NCI-H226 (cell line): ENCODE measurements at regions not wholly inside any gene's neighbourhood (a gene's known extent, or its start where the extent isn't known, plus 50 kb on each side); places are given as distances from the start of the nearest gene placed in this dataset.
"Not testable (repeated sequence)": the region's sequence is repeated elsewhere in the genome, so short reads cannot be mapped to it uniquely, and the experiment has no call there.

Source experiments
- DNase-seq: peaks from one replicate; pipeline ENCODE4 v3.0.0-alpha.2; 2015

GRCh38 chr9:15113288-15113687, 193.7 kb downstream of the TTC39B start:
- no peak for DNase-seq

GRCh38 chr9:15111071-15111470, 195.9 kb downstream of the TTC39B start:
- DNase-seq = no peak

- DNase-seq = peak; percentile 9
Observed at GRCh38 chr9:15104826-15105420, 194.7 kb upstream of the FREM1 start.

GRCh38 chr9:15103290-15103689, 193.1 kb upstream of the FREM1 start:
- DNase-seq = no peak

- no peak for DNase-seq
Observed at GRCh38 chr9:15101095-15101494, 190.9 kb upstream of the FREM1 start.

- no peak for DNase-seq
Observed at GRCh38 chr9:15100571-15100970, 190.3 kb upstream of the FREM1 start.

- DNase-seq = no peak
Observed at GRCh38 chr9:15096972-15097371, 186.7 kb upstream of the FREM1 start.

- no peak for DNase-seq
Observed at GRCh38 chr9:15086778-15087324, 176.6 kb upstream of the FREM1 start.

GRCh38 chr9:15086156-15086763, 176.0 kb upstream of the FREM1 start:
- DNase-seq = no peak

- DNase-seq = no peak
Observed at GRCh38 chr9:15081021-15081753, 171.0 kb upstream of the FREM1 start.

GRCh38 chr9:15080401-15080800, 170.2 kb upstream of the FREM1 start:
- no peak for DNase-seq

- no peak for DNase-seq
Observed at GRCh38 chr9:15079989-15080388, 169.8 kb upstream of the FREM1 start.

- no peak for DNase-seq
Observed at GRCh38 chr9:15077946-15078729, 167.9 kb upstream of the FREM1 start.

- no peak for DNase-seq
Observed at GRCh38 chr9:15073620-15074019, 163.4 kb upstream of the FREM1 start.

- DNase-seq = no peak
Observed at GRCh38 chr9:15070716-15071115, 160.5 kb upstream of the FREM1 start.

- DNase-seq = no peak
Observed at GRCh38 chr9:15069106-15069505, 158.9 kb upstream of the FREM1 start.

- DNase-seq = no peak
Observed at GRCh38 chr9:15068261-15068660, 158.0 kb upstream of the FREM1 start.

GRCh38 chr9:15059003-15059402, 148.8 kb upstream of the FREM1 start:
- DNase-seq = no peak

GRCh38 chr9:15058236-15058635, 148.0 kb upstream of the FREM1 start:
- DNase-seq = no peak

- not testable (repeated sequence) for DNase-seq
Observed at GRCh38 chr9:15055284-15055683, 145.1 kb upstream of the FREM1 start.

GRCh38 chr9:15048772-15049171, 138.5 kb upstream of the FREM1 start:
- DNase-seq = no peak

GRCh38 chr9:15047028-15047551, 136.9 kb upstream of the FREM1 start:
- no peak for DNase-seq

GRCh38 chr9:15033316-15033715, 123.1 kb upstream of the FREM1 start:
- no peak for DNase-seq
